Panc1 (cell line): ENCODE measurements at regions not wholly inside any gene's neighbourhood (a gene's known extent, or its start where the extent isn't known, plus 50 kb on each side); places are given as distances from the start of the nearest gene placed in this dataset.

ENCODE experiments used
- ATAC-seq: fragments of 200-7000 bp; cut with Tn5 transposase; 2 replicates; pipeline ENCODE4 v1.9.1; 2020; ENCODE audit warnings: mild to moderate bottlenecking, moderate library complexity
- BruUV-seq: library from RNA; stranded (reverse); fragments of 400-500 nt; replicated peaks from 2 replicates; lab custom pipeline; 2021; lab: Mats Ljungman, UMichigan
- CTCF ChIA-PET: fragments of 300-600 bp; sonication (Branson Sonifier 250); formaldehyde crosslinking; loops from one replicate; lab custom pipeline; 2022; ENCODE audit warnings: antibody characterized with exemption; lab: Charles Lee
- POLR2A ChIA-PET: fragments of 300-600 bp; sonication (Branson Sonifier 250); formaldehyde crosslinking; loops from one replicate; lab custom pipeline; 2022; ENCODE audit warnings: antibody characterized with exemption; lab: Charles Lee
- DNase-seq: peaks from one replicate; pipeline ENCODE4 v3.0.0-alpha.2; 2010; ENCODE audit warnings: low read depth, low spot score
- H3K27ac ChIP-seq: 2 replicates; pipeline ENCODE4 v1.5.1; 2011; ENCODE audit warnings: mild to moderate bottlenecking, low read length, inconsistent platforms
- H3K27me3 ChIP-seq: fragments of 200-500 bp; sonication (Bioruptor generic); 2 replicates; pipeline ENCODE4 v1.6.0; 2014; ENCODE audit warnings: low read length, inconsistent platforms; ENCODE audit not compliant: control insufficient read depth, insufficient read depth
- H3K36me3 ChIP-seq: fragments of 200-500 bp; sonication (Bioruptor generic); 2 replicates; pipeline ENCODE4 v1.5.1; 2014; ENCODE audit warnings: inconsistent platforms, mild to moderate bottlenecking, low read length, moderate library complexity; ENCODE audit not compliant: control insufficient read depth, insufficient read depth
- H3K4me1 ChIP-seq: 2 replicates; pipeline ENCODE4 v1.5.1; 2011; ENCODE audit warnings: inconsistent platforms, mild to moderate bottlenecking, low read length, moderate library complexity; ENCODE audit not compliant: control insufficient read depth, insufficient read depth
- H3K4me3 ChIP-seq, 2 experiments: 2 replicates each; pipeline ENCODE4 v1.5.1; 2011 to 2012; ENCODE audit warnings: low read depth in 2 of 2, low read length in 2 of 2, mild to moderate bottlenecking in 2 of 2, inconsistent platforms in 1 of 2, moderate library complexity in 1 of 2
- H3K9me3 ChIP-seq: fragments of 200-500 bp; sonication (Bioruptor generic); 2 replicates; pipeline ENCODE4 v1.5.1; 2014; ENCODE audit warnings: low read depth, mild to moderate bottlenecking, inconsistent platforms, low read length, moderate library complexity; ENCODE audit not compliant: control insufficient read depth, insufficient read depth
- CTCF ChIP-seq: fragments of 450-650 bp; IDR thresholded peaks from 2 replicates; pipeline ENCODE4 v1.5.1; 2017; ENCODE audit warnings: mild to moderate bottlenecking
- POLR2AphosphoS5 ChIP-seq: IDR thresholded peaks from 2 replicates; pipeline ENCODE4 v1.6.1; 2012; ENCODE audit warnings: mild to moderate bottlenecking, low read depth, low read length, moderate library complexity
- REST ChIP-seq, 2 experiments: IDR thresholded peaks; 2 replicates each; pipeline ENCODE4 v1.6.1; 2011 to 2012; ENCODE audit warnings: low read depth in 2 of 2, control low read depth in 1 of 2, low read length in 1 of 2, mild to moderate bottlenecking in 1 of 2, moderate library complexity in 1 of 2; ENCODE audit not compliant: insufficient read depth in 1 of 2
- SIN3A ChIP-seq: IDR thresholded peaks from 2 replicates; pipeline ENCODE4 v1.6.1; 2012; ENCODE audit warnings: low read depth, mild to moderate bottlenecking, low read length, moderate library complexity, borderline replicate concordance; ENCODE audit not compliant: insufficient read depth
- TCF7L2 ChIP-seq: IDR thresholded peaks from 2 replicates; pipeline ENCODE4 v1.6.1; 2011; ENCODE audit warnings: mild to moderate bottlenecking, low read depth, low read length, inconsistent platforms
- in situ Hi-C: cut with HindIII; loops from 2 replicates; pipeline ENCODE4 v1.10.0; 2016; ENCODE audit warnings: low sequenced_read_pairs, low pct_unique_long_range_greater_than_20kb
- intact Hi-C: fragments of 100-400 bp; cut with micrococcal nuclease; formaldehyde crosslinking; loops from one replicate; pipeline ENCODE4 v1.10.0; 2022; ENCODE audit not compliant: unreplicated experiment

GRCh38 chr4:11264841-11265240 lies 163.9 kb downstream of the HS3ST1 start:
- in situ Hi-C loops, result no loop called here
- ATAC-seq (no peak), DNase-seq (no peak)
- no peak overlapping the region for H3K4me3 ChIP-seq
- ChIA-PET POLR2A (no interaction called here), CTCF (no interaction called here)
- no TSS peak for BruUV-seq
- no peaks in the 10 kb centered on the region for H3K4me1 ChIP-seq
- intact Hi-C loops, result no loop called here
- TF ChIP-seq REST (IDR thresholded peaks at IDR 0.05; ENCODE audit: insufficient read depth in 1 of 2, low read depth in 2 of 2, low read length in 1 of 2), result no peak
- no peak for TF ChIP-seq POLR2AphosphoS5
- no peak for TF ChIP-seq SIN3A
- TF ChIP-seq CTCF, result no peak
- no peak for TF ChIP-seq TCF7L2
- H3K27me3 ChIP-seq, result no peaks in the 10 kb centered on the region
- no peaks in the 10 kb centered on the region for H3K36me3 ChIP-seq
- no peaks in the 10 kb centered on the region for H3K9me3 ChIP-seq
- no peak overlapping the region for H3K27ac ChIP-seq

GRCh38 chr4:11264346-11264745 lies 164.3 kb downstream of the HS3ST1 start:
- Histone ChIP-seq H3K27ac (no peak overlapping the region), H3K27me3 (no peaks in the 10 kb centered on the region), H3K36me3 (no peaks in the 10 kb centered on the region), H3K9me3 (no peaks in the 10 kb centered on the region), H3K4me1 (no peaks in the 10 kb centered on the region), H3K4me3 (no peak overlapping the region)
- intact Hi-C loops, result no loop called here
- TF ChIP-seq SIN3A, result no peak
- TF ChIP-seq REST (IDR thresholded peaks at IDR 0.05; ENCODE audit: insufficient read depth in 1 of 2, low read depth in 2 of 2, low read length in 1 of 2), result no peak
- TF ChIP-seq POLR2AphosphoS5, result no peak
- POLR2A ChIA-PET, result no interaction called here
- ATAC-seq (no peak), DNase-seq (no peak)
- CTCF ChIA-PET, result no interaction called here
- in situ Hi-C loops, result no loop called here
- BruUV-seq, result no TSS peak
